Nucleus accumbens (tissue), 56 donors: ENCODE measurements at regions not wholly inside any gene's neighbourhood (a gene's known extent, or its start where the extent isn't known, plus 50 kb on each side); places are given as distances from the start of the nearest gene placed in this dataset.

Experiments used
- DNase-seq, 56 donors: peaks; one replicate each; lab custom pipeline; 2025; lab: John Stamatoyannopoulos, UW

GRCh38 chr9:100933656-100934055, 94.9 kb upstream of the PLPPR1 start:
- no peak for DNase-seq

GRCh38 chr9:100937382-100937781, 91.1 kb upstream of the PLPPR1 start:
- DNase-seq, result no peak

- DNase-seq, result no peak
Measured at GRCh38 chr9:100938507-100938906, 90.0 kb upstream of the PLPPR1 start.

GRCh38 chr9:100939636-100940035, 88.9 kb upstream of the PLPPR1 start:
- DNase-seq, result no peak

- peak in 1 of 56 donors; percentile 1 for DNase-seq
Measured at GRCh38 chr9:100959226-100959625, 69.3 kb upstream of the PLPPR1 start.
